WI38 (cell line): ENCODE measurements at regions not wholly inside any gene's neighbourhood (a gene's known extent, or its start where the extent isn't known, plus 50 kb on each side); places are given as distances from the start of the nearest gene placed in this dataset.

Experiments used
- H3K4me3 ChIP-seq: 2 replicates; pipeline ENCODE4 v1.5.1; 2011; ENCODE audit warnings: low read depth, mild to moderate bottlenecking, control low read depth, low read length
- TF ChIP-seq, protein P1 (sequence below): IDR thresholded peaks from 2 replicates; pipeline ENCODE4 v1.5.1; 2012; ENCODE audit warnings: low read depth, mild to moderate bottlenecking, control low read depth, low read length

DNA sequence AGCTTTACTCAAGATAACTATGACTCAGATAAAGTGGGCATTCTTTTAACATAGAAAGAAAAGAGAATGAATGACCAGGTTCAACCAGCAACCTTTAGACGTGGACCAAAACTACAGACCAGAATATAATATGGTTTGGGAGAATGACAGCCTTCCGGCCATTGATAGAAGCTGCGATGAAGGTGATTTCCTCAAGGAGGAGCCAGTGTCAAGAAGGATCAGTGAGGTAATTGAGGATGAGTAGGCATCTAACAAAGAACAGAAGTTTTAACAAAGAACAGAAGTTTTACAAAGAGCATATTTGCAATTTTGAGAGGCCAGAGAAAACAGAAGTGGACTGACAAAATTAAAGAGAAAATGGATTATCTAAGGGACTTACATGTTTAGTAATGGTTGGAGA, 289.0 kb upstream of the AGTR1 start:
- no peak overlapping the region for H3K4me3 ChIP-seq
- TF ChIP-seq, protein P1, sequence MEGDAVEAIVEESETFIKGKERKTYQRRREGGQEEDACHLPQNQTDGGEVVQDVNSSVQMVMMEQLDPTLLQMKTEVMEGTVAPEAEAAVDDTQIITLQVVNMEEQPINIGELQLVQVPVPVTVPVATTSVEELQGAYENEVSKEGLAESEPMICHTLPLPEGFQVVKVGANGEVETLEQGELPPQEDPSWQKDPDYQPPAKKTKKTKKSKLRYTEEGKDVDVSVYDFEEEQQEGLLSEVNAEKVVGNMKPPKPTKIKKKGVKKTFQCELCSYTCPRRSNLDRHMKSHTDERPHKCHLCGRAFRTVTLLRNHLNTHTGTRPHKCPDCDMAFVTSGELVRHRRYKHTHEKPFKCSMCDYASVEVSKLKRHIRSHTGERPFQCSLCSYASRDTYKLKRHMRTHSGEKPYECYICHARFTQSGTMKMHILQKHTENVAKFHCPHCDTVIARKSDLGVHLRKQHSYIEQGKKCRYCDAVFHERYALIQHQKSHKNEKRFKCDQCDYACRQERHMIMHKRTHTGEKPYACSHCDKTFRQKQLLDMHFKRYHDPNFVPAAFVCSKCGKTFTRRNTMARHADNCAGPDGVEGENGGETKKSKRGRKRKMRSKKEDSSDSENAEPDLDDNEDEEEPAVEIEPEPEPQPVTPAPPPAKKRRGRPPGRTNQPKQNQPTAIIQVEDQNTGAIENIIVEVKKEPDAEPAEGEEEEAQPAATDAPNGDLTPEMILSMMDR, result no peak

DNA sequence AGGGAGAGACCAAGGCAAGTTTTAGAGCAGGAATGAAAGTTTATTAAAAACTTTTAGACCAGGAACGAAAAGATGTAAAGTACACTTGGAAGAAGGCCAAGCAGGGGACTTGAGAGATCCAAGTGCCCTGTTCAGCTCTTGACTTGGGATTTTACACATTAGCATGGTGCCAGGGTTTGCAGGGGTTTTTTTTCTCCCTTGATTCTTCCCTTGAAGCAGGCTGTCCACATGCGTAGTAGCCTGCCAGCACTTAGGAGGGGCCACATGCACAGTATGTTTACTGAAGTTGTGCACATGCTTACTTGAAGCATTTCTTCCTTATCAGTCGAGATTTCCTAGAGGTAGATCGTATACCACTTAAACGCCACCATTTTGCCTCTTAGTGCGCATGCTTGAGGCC, 277.5 kb upstream of the AGTR1 start:
- TF ChIP-seq, protein P1, result no peak
- no peak overlapping the region for H3K4me3 ChIP-seq

DNA sequence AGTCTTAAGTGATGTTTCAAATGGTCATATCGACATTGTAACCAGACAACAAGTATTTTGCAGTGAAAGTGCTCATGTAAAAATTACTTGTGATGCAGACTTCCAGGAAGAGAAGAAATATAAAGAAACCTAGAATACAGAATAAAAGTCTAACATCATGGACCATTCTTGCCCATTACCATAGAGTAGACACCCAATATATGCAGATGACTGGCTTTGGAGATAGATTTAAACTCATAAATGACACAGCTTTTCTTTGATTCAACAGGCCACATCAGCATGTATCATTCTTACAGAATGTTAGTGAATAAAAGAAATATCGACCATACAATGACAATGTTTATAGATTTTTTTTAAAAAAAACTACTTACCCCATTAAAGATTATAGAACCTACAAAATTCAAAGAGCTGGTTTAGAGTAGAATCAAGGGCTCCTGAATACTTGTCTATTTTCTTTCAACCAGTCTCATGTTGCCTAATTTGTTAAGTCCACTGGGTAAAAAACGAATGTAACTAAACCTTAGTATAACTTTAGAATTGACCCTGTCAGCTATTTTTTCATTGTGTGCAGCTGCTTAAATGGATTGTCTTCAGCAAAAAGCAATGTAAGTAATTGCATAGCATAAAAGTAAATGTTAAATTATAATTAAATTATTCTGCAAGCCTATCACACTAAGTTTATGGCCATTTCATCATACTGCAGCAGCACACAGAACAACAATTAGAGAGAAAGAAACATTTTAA, 268.7 kb upstream of the AGTR1 start:
- H3K4me3 ChIP-seq, result no peak overlapping the region
- TF ChIP-seq, protein P1, result no peak

DNA sequence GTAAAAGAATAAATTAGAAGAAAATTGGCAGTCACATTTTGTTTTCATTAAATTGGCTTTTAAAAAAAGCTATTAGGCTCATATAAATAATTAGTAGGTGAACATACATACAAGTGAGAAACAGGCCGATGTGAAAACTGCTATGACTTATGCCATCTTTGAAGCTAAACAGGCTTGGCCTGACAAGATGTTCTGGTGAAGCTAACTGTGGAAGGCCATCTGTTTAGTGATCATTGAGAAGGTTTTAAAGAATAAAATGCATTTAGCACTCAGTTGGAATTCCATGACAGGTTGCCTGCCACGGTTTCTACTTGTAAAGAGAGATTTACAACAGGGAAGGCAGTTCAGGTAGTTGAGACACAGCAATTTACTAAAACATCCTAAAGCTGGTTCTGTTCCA, 264.0 kb upstream of the AGTR1 start:
- TF ChIP-seq, protein P1, result no peak
- no peak overlapping the region for H3K4me3 ChIP-seq

DNA sequence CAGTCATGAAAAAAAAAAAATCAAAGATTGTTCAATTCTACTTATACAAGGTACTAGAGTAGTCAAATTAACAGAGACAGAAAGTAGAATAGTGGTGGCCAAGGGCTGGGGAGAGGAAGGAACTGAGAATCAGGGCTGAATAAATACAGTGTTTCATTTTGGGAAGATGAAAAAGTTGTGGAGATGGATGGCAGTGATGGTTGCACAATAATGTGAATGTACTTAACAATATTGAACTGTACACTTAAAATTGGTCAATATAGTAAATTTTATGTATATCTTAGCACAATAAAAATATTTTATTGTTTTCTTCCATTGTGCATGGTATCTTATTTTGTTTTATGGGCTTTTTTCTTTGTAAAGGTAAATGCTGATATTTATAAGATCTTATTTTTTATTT, 262.2 kb upstream of the AGTR1 start:
- no peak overlapping the region for H3K4me3 ChIP-seq
- TF ChIP-seq, protein P1, result no peak

DNA sequence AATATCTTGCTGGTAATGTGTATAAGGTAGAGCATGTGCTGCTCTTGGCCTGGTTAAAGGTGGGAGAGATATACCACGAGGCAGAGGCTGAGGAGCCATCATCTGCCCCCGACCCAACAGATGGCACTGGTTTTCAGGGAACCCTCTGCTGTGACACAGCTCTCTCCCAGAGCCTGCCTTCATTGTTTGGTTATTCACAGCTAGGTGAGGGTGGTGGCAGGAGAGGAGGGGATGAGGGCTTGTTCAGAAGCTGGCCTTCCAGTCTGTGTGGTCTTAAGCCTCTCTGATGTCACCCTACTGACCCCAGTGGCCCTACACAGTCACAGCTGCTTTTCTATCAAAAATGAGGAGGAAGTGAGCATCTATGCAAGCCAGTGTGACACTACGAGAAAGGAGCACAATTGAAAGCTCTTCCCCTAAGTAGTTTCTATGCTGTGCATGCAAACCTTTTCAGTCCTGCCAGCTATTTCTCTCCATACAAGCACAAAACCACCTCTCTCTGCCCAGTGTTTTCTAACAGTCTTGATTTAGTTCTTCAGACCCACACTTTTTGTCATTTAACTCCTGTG, 258.4 kb upstream of the AGTR1 start:
- TF ChIP-seq, protein P1, result no peak
- no peak overlapping the region for H3K4me3 ChIP-seq

DNA sequence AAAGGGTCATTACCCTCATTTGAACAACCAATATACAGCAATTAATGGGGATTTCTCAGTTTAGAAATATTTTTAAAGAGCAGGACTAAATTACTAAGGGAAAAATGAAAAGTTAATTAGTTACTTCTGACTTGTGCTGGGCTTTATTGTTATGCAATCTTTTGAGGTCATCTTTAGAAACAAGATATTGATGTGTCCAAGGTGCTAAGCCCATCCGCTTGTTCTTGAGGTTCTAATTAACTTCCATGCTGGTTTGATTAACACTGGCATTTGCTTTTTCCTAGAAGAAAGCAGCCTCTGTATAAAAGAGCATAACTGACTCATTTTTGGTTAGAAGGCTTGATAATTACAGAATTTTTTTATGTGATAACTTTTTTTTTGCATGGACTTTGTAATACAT, 256.5 kb upstream of the AGTR1 start:
- no peak overlapping the region for H3K4me3 ChIP-seq
- TF ChIP-seq, protein P1, result no peak
